MCF 10A (cell line): ENCODE measurements at regions not wholly inside any gene's neighbourhood (a gene's known extent, or its start where the extent isn't known, plus 50 kb on each side); places are given as distances from the start of the nearest gene placed in this dataset.

Experiments used
- BruUV-seq: library from RNA; stranded (reverse); fragments of 400-500 nt; replicated peaks from 2 replicates; lab custom pipeline; 2021; lab: Mats Ljungman, UMichigan
- CTCF ChIA-PET: fragments of 300-600 bp; sonication (Branson Sonifier 250); formaldehyde crosslinking; extraction: SDS; loops from one replicate; lab custom pipeline; 2021; ENCODE audit warnings: antibody characterized with exemption, inconsistent platforms; lab: Yijun Ruan, JAX
- POLR2A ChIA-PET: fragments of 300-600, 350-650 bp; sonication (Branson Sonifier 250); formaldehyde crosslinking; extraction: SDS; loops from one replicate; lab custom pipeline; 2020; ENCODE audit warnings: antibody characterized with exemption, inconsistent platforms; lab: Yijun Ruan, JAX
- DNase-seq: peaks from one replicate; pipeline ENCODE4 v3.0.0-alpha.2; 2018; ENCODE audit not compliant: unreplicated experiment
- H3K27ac Mint-ChIP-seq: one replicate; pipeline ENCODE4 v1.8.0; 2022; ENCODE audit warnings: mild to moderate bottlenecking, low read depth, mixed read lengths; ENCODE audit not compliant: unreplicated experiment
- H3K27me3 Mint-ChIP-seq: one replicate; pipeline ENCODE4 v1.8.0; 2022; ENCODE audit warnings: mixed read lengths; ENCODE audit not compliant: insufficient read depth, unreplicated experiment
- H3K36me3 Mint-ChIP-seq: one replicate; pipeline ENCODE4 v1.8.0; 2022; ENCODE audit warnings: mild to moderate bottlenecking, moderate library complexity, mixed read lengths; ENCODE audit not compliant: insufficient read depth, unreplicated experiment
- H3K4me1 Mint-ChIP-seq: one replicate; pipeline ENCODE4 v1.8.0; 2022; ENCODE audit warnings: mixed read lengths; ENCODE audit not compliant: insufficient read depth, unreplicated experiment
- H3K4me3 Mint-ChIP-seq: one replicate; pipeline ENCODE4 v1.8.0; 2022; ENCODE audit warnings: mild to moderate bottlenecking, moderate library complexity, mixed read lengths; ENCODE audit not compliant: unreplicated experiment
- H3K9me3 Mint-ChIP-seq: one replicate; pipeline ENCODE4 v1.8.0; 2022; ENCODE audit warnings: mixed read lengths; ENCODE audit not compliant: unreplicated experiment
- CTCF ChIP-seq: fragments of 200-600 bp; IDR thresholded peaks from one replicate; pipeline ENCODE4 v1.8.0; 2022; ENCODE audit warnings: antibody characterized with exemption, mild to moderate bottlenecking; ENCODE audit not compliant: unreplicated experiment
- intact Hi-C: fragments of 100-400 bp; cut with micrococcal nuclease; formaldehyde crosslinking; loops from 2 replicates; pipeline ENCODE4 v1.14.1; 2022

GRCh38 chr2:153028626-153029025 is 310.2 kb downstream of the ARL6IP6 start:
- Mint-ChIP-seq H3K4me3 (no peak overlapping the region), H3K27me3 (no peaks in the 10 kb centered on the region), H3K4me1 (no peaks in the 10 kb centered on the region), H3K36me3 (no peaks in the 10 kb centered on the region), H3K9me3 (no peaks in the 10 kb centered on the region), H3K27ac (no peak overlapping the region)
- intact Hi-C loops, result no loop called here
- DNase-seq, result no peak
- ChIA-PET POLR2A (no interaction called here), CTCF (interaction anchor here (1.4 kb wide), 1 partner anchor 103 kb away, joined by 4 read pairs; no protein-coding TSS in a partner anchor)
- no peak for TF ChIP-seq CTCF
- BruUV-seq, result no TSS peak

- intact Hi-C loops, result no loop called here
- no peaks in the 10 kb centered on the region for H3K9me3 Mint-ChIP-seq
- no peaks in the 10 kb centered on the region for H3K27me3 Mint-ChIP-seq
- TF ChIP-seq CTCF, result no peak
- ChIA-PET CTCF (no interaction called here), POLR2A (no interaction called here)
- H3K4me1 Mint-ChIP-seq, result no peaks in the 10 kb centered on the region
- no peaks in the 10 kb centered on the region for H3K36me3 Mint-ChIP-seq
- H3K4me3 Mint-ChIP-seq, result no peak overlapping the region
- BruUV-seq, result no TSS peak
- DNase-seq, result no peak
- no peak overlapping the region for H3K27ac Mint-ChIP-seq
These were observed 309.1 kb downstream of the ARL6IP6 start for GRCh38 chr2:153027533-153027932.

GRCh38 chr2:153020201-153020600 is 301.8 kb downstream of the ARL6IP6 start:
- CTCF ChIA-PET, result interaction anchor here (0.8 kb wide), 1 partner anchor 48 kb away, joined by 3 read pairs; no protein-coding TSS in a partner anchor
- intact Hi-C loops, result no loop called here
- POLR2A ChIA-PET, result no interaction called here
- Mint-ChIP-seq H3K36me3 (no peaks in the 10 kb centered on the region), H3K4me1 (no peaks in the 10 kb centered on the region), H3K9me3 (peaks cover 7% of the 10 kb centered on the region), H3K4me3 (no peak overlapping the region), H3K27me3 (no peaks in the 10 kb centered on the region), H3K27ac (no peak overlapping the region)
- no peak for DNase-seq
- no TSS peak for BruUV-seq
- no peak for TF ChIP-seq CTCF

- CTCF ChIA-PET, result interaction anchor here (0.9 to 1.0 kb wide), 3 partner anchors 9 to 42 kb away, joined by 3 read pairs; no protein-coding TSS in a partner anchor
- TF ChIP-seq CTCF, result no peak
- POLR2A ChIA-PET, result no interaction called here
- DNase-seq, result no peak
- Mint-ChIP-seq H3K4me3 (no peak overlapping the region), H3K9me3 (no peaks in the 10 kb centered on the region), H3K4me1 (no peaks in the 10 kb centered on the region), H3K27ac (no peak overlapping the region), H3K27me3 (no peaks in the 10 kb centered on the region), H3K36me3 (no peaks in the 10 kb centered on the region)
- intact Hi-C loops, result no loop called here
- BruUV-seq, result no TSS peak
These were observed 286.8 kb downstream of the ARL6IP6 start for GRCh38 chr2:153005071-153005730.
